Lower lobe of right lung (tissue), 2 donors: ENCODE measurements at regions not wholly inside any gene's neighbourhood (a gene's known extent, or its start where the extent isn't known, plus 50 kb on each side); places are given as distances from the start of the nearest gene placed in this dataset.

Experiments
- ATAC-seq, 2 donors: fragments of 200-7000 bp; cut with Tn5 transposase; one replicate each; pipeline ENCODE4 v1.9.1; 2020 to 2022; ENCODE audit warnings: mild to moderate bottlenecking in 2 of 2, moderate library complexity in 2 of 2
- DNase-seq: peaks from one replicate; pipeline ENCODE4 v3.0.0-alpha.2; 2020
- H3K27ac ChIP-seq: fragments of 200-600 bp; one replicate; pipeline ENCODE4 v1.8.0; 2022
- H3K27me3 ChIP-seq: fragments of 200-600 bp; one replicate; pipeline ENCODE4 v1.8.0; 2022; ENCODE audit warnings: low read depth
- H3K36me3 ChIP-seq: fragments of 200-600 bp; one replicate; pipeline ENCODE4 v1.8.0; 2022; ENCODE audit warnings: mild to moderate bottlenecking
- H3K4me1 ChIP-seq: fragments of 200-600 bp; one replicate; pipeline ENCODE4 v1.8.0; 2022
- H3K4me3 ChIP-seq: fragments of 200-600 bp; one replicate; pipeline ENCODE4 v1.8.0; 2022; ENCODE audit warnings: mild to moderate bottlenecking
- H3K9me3 ChIP-seq: fragments of 200-600 bp; one replicate; pipeline ENCODE4 v1.8.0; 2022
- CTCF ChIP-seq: fragments of 200-600 bp; IDR thresholded peaks from one replicate; pipeline ENCODE4 v1.8.0; 2022; ENCODE audit warnings: antibody characterized with exemption, mild to moderate bottlenecking
- intact Hi-C: fragments of 100-400 bp; cut with DNase I; formaldehyde crosslinking; loops from one replicate; pipeline ENCODE4 v1.11.0; 2022
- donor health status: DM: no; HTN: yes; CAD: no; lungs with severe emphysema.

GRCh38 chr1:29540801-29541357 lies 304.6 kb downstream of the PTPRU start:
- no peak for TF ChIP-seq CTCF
- no peaks in the 10 kb centered on the region for H3K36me3 ChIP-seq
- intact Hi-C loops: no loop called here
- DNase-seq: no peak
- H3K27me3 ChIP-seq: peaks cover 6% of the 10 kb centered on the region
- no peak overlapping the region for H3K27ac ChIP-seq
- H3K9me3 ChIP-seq: no peaks in the 10 kb centered on the region
- no peak for ATAC-seq
- H3K4me3 ChIP-seq: no peak overlapping the region
- no peaks in the 10 kb centered on the region for H3K4me1 ChIP-seq

GRCh38 chr1:29539971-29540370 lies 303.6 kb downstream of the PTPRU start:
- H3K36me3 ChIP-seq: no peaks in the 10 kb centered on the region
- H3K27me3 ChIP-seq: peaks cover 6% of the 10 kb centered on the region
- DNase-seq (no peak), ATAC-seq (no peak)
- TF ChIP-seq CTCF: no peak
- no peak overlapping the region for H3K4me3 ChIP-seq
- H3K9me3 ChIP-seq: no peaks in the 10 kb centered on the region
- no peaks in the 10 kb centered on the region for H3K4me1 ChIP-seq
- intact Hi-C loops: no loop called here
- no peak overlapping the region for H3K27ac ChIP-seq

- intact Hi-C loops: no loop called here
- H3K27ac ChIP-seq: no peak overlapping the region
- no peak for TF ChIP-seq CTCF
- peaks cover 6% of the 10 kb centered on the region for H3K27me3 ChIP-seq
- no peaks in the 10 kb centered on the region for H3K4me1 ChIP-seq
- H3K9me3 ChIP-seq: no peaks in the 10 kb centered on the region
- ATAC-seq (no peak), DNase-seq (no peak)
- H3K36me3 ChIP-seq: no peaks in the 10 kb centered on the region
- no peak overlapping the region for H3K4me3 ChIP-seq
Observed at GRCh38 chr1:29538586-29538985, 302.3 kb downstream of the PTPRU start.

- no peaks in the 10 kb centered on the region for H3K36me3 ChIP-seq
- no peak overlapping the region for H3K4me3 ChIP-seq
- H3K9me3 ChIP-seq: peaks cover 25% of the 10 kb centered on the region
- no peaks in the 10 kb centered on the region for H3K4me1 ChIP-seq
- intact Hi-C loops: no loop called here
- no peak overlapping the region for H3K27ac ChIP-seq
- TF ChIP-seq CTCF: no peak
- ATAC-seq (no peak), DNase-seq (no peak)
- peaks cover 4% of the 10 kb centered on the region for H3K27me3 ChIP-seq
Observed at GRCh38 chr1:29532751-29533150, 296.4 kb downstream of the PTPRU start.

DNA sequence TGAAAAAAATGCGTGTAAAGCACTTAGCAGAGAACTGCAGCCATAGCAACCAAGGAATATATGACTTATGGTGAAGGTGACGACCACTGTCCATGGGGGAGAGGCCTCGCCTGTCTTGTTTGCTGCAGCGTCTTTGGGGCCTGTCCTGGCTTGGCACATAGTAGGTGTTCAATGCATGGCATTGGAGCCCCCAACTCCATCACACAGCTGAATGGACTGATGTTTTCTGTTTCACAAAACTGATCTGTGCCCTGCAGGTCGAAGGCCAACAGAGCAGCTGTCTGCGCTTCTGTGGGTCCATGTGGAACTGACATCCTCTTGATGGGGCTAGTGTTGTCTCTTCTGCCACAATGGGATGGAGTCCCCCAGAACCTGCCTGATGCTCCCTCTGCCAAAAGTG lies 296.0 kb downstream of the PTPRU start:
- intact Hi-C loops: no loop called here
- ATAC-seq: no peak
- H3K27ac ChIP-seq: no peak overlapping the region
- peaks cover 6% of the 10 kb centered on the region for H3K27me3 ChIP-seq
- H3K9me3 ChIP-seq: peaks cover 25% of the 10 kb centered on the region
- H3K36me3 ChIP-seq: no peaks in the 10 kb centered on the region
- H3K4me1 ChIP-seq: no peaks in the 10 kb centered on the region
- no peak for TF ChIP-seq CTCF
- H3K4me3 ChIP-seq: no peak overlapping the region
- no peak for DNase-seq

DNA sequence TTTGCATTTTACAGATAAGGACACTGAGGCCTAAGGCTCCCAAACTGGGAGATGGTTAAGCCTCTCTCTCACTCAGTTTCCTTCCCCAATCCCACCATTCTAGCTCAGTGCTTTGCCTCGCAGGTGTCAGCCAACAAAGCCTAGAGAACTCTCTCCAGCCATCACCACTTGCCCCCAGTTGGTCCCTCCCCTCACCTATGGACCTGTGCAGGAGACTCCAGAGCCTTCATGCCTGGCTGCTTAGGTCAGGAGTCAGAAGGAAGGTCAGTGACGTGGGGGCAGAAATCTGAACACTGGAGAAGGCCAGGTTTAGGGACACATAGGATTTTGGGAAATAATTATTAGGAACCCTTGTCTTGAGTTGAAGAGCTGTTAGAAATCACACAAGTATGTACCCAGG lies 295.3 kb downstream of the PTPRU start:
- Histone ChIP-seq H3K27ac (no peak overlapping the region), H3K27me3 (peaks cover 6% of the 10 kb centered on the region), H3K4me3 (no peak overlapping the region), H3K36me3 (no peaks in the 10 kb centered on the region), H3K4me1 (no peaks in the 10 kb centered on the region), H3K9me3 (peaks cover 25% of the 10 kb centered on the region)
- no peak for DNase-seq
- ATAC-seq: no peak
- intact Hi-C loops: no loop called here
- no peak for TF ChIP-seq CTCF
